Renal cortex interstitium (tissue), 11 donors: ENCODE measurements at regions not wholly inside any gene's neighbourhood (a gene's known extent, or its start where the extent isn't known, plus 50 kb on each side); places are given as distances from the start of the nearest gene placed in this dataset.

Experiments used
- DNase-seq, 11 donors: peaks; one replicate each; pipeline ENCODE4 v3.0.0-alpha.2; 2013; ENCODE audit warnings: low read depth in 9 of 11, low spot score in 4 of 11; ENCODE audit errors: extremely low read depth in 1 of 11

DNA sequence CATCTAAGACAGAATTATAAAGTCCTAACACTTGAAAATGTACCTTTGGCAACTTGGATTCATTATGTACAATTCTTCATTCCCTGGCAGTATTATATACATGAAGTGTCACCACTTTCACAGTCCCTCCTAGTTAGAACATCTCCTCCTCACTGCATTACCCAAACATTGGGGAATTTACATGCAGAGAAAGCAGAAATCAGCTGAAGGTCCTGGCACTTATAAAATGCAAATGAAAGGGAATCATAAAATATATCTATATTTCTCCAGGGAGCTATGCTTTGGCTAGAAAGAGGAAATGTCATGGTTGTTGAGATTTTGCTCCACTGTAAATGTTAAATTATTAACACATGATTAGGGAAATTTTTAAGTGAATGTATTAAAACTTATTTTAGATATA lies 835.6 kb upstream of the SLIT2 start:
- no peak for DNase-seq

DNA sequence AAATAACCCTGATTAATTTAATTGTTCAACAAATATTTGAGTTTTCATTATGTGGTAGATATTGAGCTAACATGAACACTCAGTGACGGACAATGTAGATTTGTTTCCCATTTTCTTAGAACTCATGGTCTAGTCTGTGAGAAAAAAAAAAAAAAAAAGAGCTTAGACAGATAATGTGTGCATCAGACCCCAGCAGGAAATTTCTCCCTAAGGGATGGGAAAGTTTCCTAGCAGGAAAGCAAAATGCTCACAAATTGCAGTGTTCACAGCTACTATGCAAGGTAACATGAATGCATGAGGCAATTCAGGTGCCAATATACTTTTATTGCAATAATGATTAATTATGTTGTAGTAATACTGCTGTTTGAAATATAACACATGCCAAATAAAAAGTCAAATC lies 843.2 kb upstream of the SLIT2 start:
- DNase-seq: no peak

DNA sequence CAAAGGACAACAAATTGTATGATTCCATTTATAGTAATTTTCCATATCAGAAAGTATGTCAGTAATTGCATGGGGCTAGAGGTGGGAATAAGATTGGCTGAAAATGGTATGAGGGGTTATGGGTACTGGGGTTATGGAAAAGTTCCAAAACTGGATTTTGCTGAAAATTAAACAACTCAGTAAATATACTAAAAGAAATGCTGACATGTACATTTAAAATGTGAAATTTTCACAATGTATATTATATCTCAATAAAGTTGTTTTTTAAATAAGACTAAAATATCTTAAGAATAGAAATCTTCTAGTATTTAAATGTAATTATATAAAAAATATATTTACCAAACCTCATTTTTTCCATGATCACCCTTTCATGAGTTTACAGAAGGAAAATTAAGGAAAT lies 844.9 kb upstream of the SLIT2 start:
- DNase-seq: no peak

DNA sequence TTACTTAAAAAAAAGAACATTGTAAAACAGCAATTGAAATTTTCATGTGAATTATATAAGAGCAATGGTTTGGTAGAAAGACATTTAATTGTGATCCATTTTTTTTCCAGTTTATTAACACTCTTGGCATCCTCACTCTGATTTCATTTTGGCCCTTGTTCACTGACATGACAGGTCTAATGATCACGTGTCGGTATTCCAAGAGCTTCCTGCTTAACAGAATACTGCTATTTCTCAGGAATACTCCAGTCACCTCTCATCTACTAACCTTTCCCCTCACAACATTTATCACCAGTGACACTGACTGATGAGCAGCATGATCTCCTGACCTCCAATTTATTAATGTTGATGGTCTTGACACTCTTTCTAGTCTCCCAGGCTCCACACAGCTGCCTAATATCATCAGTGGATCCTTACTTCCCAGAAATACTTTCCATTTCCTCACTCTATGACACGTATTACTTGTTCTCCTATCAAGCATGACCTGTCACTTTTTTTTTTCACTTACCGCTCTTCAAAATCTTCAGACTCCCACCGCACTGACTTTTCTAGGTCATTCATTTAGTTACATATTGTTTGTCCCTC lies 847.8 kb upstream of the SLIT2 start:
- DNase-seq: no peak

DNA sequence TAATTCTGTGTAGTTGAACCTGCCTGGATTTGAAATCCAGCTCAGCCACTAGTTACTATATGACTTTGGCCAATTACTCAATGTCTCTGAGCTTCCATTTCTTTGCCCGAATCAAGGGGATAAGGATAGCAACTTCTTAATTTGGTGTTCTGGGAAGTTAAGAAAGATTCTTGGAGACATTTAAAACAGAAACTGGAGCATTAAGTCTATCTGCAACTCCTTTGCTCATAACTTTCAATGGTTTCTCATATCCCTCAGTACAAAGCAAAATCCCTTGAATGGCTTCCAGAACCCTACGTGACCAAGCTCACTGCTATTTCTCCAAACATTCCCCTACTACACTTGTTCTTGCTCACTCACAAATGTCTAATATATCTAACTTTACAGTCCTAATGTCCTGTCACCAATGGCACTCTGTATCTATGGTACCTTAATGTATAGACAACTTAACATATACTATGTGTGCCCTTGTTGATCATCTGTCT lies 849.1 kb upstream of the SLIT2 start:
- DNase-seq: no peak

DNA sequence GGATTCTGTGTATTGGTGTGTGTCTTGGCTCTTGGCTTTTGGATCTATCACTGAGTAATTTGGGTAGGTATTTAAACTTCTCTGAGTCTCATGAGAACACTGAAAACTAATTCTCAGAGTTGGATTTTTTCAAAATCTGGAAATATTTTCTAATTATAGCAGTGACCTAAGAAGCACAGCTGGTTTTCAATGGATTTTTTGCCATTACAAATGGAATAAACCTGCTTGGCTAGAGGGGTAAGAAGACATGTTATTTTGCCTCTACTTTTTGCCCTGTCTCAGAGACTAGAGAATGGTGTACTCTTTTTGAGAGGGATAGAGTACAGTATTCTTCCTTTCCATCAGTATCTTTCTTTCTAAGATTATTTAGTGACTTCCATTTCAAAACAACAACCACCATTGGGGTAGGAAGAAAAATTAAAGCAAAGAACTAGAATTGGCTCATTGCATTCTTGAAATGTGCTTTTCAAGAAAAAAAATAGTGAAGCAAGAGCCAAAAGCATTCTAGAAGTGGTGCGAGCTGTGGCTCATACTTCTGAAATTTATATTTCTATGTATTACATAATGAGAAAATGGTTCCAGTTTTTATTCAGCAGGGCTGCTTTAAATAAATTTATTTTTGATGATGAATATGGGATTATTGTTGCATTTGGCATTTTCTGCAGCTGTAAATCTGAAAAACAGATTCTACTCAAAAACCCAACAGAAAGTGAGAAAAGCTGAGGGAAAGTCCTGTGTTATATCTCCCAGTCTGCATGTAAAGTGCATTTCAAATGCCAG lies 850.2 kb upstream of the SLIT2 start:
- no peak for DNase-seq

DNA sequence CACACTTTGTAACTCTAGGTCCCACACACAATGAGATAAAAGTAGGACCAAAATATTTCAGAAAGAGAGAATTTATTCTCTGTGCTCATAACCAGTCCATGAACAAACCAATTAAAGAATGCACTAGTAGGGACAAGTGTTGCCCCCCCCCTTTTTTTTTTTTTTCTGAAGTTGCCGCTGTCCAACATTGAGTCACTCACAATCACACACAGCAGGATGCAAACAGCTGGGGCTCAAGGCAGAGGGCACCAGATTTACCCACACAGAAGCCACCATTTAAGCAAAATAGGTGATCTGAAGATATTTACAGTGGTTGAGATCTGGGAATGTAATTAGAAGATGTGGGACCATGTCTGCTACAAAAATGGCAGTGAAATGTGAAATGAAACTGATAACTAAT lies 850.9 kb upstream of the SLIT2 start:
- DNase-seq: no peak

DNA sequence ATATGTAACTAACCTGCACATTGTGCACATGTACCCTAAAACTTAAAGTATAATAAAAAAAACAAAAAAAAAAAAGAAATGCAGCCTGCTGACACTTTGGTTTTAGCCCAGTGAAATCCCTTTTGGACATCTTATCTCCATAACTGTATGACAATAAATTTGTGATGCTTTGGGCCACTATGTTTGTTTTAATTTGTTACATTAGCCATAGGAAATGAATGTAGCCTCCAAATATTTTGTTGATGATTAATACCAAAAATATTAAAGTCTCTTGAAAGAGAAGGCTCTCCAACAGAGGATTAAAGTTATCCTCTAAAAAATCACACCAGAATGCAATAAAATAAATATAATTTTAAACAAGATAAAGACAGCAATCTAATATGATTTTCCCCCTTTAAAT lies 852.7 kb upstream of the SLIT2 start:
- DNase-seq: no peak

DNA sequence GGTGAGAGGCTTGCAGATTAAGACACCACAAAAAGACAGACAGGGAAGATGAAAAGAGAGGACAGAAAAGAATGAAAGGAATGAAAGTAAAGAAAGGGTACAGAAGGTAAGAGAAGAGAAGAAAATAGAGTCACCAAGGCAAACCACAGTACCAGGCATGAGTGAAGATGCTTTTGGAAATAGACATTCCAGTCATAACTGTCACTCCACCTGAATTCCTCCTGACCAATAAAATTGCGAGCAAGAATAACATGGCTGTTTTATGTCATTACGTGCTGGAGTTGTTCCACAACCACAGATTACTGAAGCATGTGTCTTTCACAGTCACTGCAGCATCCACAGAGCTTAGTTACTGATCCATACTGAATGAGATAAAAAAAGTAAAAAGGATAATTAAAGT lies 864.9 kb upstream of the SLIT2 start:
- no peak for DNase-seq

DNA sequence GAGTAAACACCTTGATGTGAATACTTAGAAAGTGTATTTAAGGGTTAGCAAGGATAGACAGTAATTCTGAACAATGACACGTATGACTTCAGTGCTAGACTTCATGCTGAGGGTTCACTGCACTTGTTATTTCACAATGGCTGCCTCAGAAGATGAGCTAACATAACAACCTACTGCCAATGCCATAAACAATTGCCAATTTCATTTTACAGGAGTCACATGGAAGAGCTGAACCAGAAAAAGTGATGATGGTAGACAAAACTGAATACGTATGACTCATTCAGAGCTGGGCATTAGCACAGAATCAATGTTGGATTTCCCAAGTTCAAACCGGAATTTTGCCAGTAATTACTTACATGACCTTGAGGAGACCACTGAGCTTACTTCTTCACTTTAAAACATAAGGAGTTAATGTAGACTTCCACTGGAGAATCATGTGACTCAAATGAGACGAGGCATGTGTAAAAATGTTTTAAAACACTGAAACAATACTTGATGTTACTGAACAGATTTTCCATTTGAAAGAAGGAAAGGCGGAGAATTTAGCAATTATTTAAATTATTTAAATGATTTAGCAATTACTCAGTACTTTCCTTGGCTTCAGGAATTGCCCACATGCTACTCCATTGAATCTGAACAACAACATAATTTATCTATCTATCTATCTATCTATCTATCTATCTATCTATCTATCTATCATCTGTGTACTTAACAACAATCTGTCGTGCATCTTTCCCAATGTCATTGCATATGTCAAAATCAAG lies 868.5 kb upstream of the SLIT2 start:
- no peak for DNase-seq

DNA sequence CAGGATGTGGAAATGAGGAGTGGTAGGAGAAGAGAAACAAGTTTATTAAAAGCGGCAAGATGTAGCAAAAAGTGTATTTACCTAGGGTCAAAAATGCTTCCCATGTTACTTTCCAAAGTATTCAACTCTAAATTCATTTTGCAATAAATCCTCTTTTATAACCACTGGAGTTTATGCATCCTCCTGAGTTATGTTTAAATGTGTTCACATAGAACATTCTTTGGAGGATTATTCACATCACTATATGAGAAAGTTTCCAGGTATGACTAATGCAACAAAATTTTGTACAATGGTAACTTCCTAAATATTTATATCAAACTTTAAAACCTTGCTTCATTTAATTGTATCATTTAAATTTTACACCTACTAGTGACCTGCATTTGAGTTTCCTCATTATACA lies 870.6 kb upstream of the SLIT2 start:
- DNase-seq: no peak

DNA sequence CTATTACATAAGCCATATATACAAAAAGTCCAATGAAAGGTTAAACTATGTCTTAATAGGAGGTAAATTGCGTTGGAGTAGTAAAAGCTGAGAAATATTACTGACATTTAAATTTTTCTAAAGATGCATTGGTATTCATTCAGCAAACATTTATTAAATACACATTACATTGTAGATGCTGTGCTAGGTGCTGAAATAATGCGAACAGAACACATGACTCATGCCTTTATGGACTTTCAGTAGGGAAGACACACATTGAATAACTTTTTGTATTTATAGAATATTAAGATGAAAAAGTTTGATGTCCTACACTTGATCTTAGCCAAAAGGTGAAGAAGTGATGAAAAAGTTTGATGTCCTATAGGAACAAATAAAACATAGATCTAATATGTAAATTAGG lies 871.1 kb upstream of the SLIT2 start:
- DNase-seq: no peak

DNA sequence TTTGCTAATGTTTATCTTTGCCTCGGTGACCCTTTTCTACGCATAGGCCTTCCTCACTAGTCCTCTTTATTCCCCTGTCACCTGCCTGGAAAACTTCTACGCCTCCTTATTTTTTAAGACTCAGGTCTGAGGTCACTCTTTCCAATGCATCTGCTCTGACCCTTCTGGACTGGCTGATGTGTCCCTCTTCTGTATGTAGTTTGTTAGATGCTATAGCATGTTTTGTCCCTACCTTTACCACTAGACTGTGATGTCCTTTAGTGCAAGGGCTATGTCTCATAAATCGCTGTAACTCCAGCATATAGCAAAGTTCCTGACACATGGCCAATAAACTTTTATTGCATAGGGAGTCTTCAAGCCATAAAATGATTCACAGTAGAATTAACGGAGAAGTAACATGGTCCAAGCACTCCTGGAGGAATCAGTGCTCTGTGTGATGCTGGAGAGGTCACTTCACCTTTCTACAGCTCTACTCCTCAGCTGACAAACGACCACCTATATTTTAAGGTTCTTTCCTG lies 872.5 kb upstream of the SLIT2 start:
- peak in 9 of 11 donors; percentile 15 to 65 (median 37) for DNase-seq

DNA sequence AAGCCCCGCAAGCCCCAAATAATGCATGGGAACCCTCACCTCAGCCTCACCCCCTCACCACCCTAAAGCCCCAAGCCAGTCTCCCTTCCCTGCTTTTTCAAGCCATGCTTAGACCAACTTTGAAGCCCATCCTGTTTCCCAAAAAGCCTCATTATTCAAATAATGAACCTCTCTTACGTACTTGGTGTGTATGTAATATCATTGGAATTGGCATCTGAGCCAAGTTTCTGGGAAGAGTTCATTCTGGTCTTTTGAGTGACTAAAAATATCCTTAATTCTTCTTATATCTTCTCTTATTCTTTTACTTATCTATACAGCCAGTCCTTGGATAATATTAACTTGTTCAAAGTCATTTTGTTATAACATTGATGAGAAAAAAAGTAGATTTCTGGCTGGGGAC lies 875.8 kb upstream of the SLIT2 start:
- no peak for DNase-seq

DNA sequence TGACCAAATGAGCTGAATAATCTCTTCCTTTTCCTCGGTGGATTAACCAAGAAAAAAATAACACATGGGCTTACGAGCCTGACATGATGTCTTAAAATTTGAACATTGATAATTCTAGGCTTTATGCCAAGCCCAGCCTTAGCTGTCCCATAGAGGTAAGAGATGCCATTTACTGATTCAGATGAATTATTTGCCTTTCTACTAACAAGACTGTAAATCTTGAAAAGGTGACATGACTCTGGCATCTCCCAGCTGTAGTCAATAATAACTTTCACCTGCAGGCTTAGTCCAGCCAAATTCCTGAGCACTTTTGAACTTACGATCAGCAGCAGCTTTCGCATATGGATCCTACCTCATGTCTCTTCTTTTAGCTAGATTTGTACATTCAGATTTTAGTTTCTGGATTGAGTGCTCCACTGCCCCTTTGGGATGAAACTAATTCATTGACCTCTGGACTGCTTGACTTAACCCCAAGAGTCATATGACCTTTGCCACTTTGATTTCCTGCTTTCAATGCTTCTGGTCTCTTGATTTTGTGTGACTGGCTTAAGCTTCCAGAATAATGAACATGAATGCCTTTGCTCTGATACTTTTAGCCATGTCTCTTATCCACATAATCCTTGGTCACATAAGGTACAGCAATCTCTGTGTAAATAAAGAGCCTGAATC lies 876.4 kb upstream of the SLIT2 start:
- DNase-seq: no peak

DNA sequence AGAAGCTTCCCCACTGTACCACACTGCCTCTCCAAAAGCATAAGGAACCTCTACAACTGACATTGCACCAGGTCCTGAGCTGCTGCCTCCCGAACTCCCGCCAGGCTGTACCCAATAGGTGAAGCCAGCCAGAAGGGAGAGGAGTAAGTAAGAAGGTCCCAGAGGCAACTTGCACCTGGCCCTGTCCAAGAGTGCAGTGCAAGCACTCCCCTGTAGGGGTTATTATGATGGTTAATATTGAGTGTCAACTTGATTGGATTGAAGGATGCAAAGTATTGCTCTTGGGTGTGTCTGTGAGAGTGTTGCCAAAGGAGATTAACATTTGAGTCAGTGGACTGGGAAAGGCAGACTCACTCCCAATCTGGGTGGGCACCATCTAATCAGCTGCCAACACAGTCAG lies 879.3 kb upstream of the SLIT2 start:
- no peak for DNase-seq

DNA sequence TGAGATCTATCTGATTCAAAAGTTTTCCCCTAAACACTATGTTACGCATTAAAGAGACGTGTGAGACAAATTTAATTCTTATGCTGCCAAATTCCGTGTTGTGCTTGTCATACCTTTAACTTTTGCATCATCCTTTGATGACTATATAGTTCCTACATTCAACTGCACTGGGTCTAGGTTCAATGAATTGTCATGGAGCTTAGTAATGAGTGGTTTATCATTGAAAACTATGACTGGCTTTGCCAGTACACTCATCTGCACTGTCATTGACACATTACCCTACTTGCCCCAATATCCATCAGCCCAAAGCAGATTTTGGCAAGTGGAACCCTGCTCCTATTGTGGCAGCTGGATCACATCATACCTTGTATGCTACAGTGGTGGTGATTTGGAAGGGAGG lies 882.9 kb upstream of the SLIT2 start:
- no peak for DNase-seq

DNA sequence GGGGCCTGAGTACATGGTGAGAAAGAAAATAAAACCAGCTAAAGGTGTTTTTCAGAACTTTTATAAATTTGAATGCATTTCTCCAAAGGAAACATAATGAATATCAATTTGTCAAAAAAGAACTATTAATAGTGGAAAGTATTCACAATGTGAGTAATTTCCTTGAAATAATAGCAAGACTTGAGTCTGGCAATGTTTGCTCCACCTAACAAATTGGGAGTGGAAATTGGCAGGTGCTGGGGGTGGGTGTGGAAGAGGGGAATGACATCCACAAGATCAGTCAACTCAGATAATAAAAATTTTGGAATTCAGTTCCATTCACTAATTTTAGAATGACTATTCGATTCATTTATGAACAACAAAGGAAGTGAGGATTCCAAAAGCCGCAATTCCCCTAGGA lies 884.8 kb upstream of the SLIT2 start:
- no peak for DNase-seq

DNA sequence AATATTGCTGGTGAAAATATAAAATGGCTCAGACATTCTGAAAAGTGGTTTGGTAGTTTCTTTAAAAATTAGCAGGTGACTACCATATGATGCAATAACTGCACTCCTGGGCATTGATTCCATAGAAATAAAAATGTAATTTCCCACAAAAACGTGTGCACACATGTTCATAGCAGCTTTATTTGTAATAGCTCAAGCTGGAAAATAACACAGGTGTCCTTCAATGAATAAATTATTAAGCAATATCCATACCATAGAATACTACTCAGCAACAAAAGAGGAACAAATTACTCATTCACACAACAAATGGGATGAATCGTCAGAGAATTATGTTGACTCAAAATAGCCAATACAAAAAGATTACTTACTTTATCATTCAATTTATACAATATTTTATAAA lies 893.7 kb upstream of the SLIT2 start:
- DNase-seq: no peak

DNA sequence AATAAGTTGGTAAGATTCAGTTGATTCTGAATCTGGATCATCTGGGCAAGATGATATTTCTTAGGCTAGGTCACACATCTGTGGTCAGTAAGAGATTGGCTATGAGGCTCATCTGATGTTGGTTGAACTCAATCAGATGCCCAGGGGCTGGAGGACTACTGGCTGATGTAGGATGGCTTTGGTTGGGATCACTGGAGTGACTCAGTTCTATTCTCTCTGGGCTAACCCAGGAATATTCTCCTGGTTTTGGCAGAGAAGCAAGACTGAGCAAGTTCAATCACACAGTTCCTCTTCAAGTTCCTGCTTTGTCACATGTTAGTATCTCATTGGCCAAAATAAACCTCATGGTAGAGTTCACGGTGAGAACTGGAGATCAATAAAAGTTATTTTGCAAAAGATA lies 902.3 kb upstream of the SLIT2 start:
- DNase-seq: no peak
